OCI-LY7 (cell line): ENCODE measurements at regions not wholly inside any gene's neighbourhood (a gene's known extent, or its start where the extent isn't known, plus 50 kb on each side); places are given as distances from the start of the nearest gene placed in this dataset.

Experiments used
- EZH2phosphoT487 ChIP-seq: fragments of 200-600 bp; sonication (generic); IDR thresholded peaks from 2 replicates; pipeline ENCODE4 v1.6.1; 2018; ENCODE audit warnings: low read depth, borderline replicate concordance, mild to moderate bottlenecking, mixed run types, antibody characterized with exemption, low read length, moderate library complexity, mixed read lengths
- TF ChIP-seq, protein P1 (sequence below): fragments of 200-600 bp; sonication (generic); conservative IDR thresholded peaks from 2 replicates; pipeline ENCODE4 v1.5.1; 2014; ENCODE audit warnings: mild to moderate bottlenecking, antibody characterized with exemption, low read length, moderate library complexity, mixed read lengths

DNA sequence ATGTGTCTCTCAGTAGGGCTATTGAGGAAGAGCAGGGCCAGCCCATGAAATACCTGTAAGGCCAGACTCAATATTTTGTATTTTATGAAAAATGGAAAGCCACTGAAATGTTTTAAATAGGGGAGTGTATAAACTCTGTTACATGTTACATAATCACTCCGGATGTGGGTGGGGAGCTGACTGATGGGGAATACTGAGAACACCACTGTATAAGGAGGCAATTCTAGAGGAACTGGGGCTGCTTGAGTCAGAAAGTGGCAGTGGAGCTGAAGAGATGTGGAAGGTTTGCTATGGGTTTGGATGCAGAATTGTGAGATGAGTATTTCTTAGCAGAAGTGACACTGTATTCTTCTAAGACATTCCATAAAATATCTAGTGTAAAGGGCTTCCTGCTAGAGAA, 647.8 kb upstream of the LCORL start:
- TF ChIP-seq, protein P1, sequence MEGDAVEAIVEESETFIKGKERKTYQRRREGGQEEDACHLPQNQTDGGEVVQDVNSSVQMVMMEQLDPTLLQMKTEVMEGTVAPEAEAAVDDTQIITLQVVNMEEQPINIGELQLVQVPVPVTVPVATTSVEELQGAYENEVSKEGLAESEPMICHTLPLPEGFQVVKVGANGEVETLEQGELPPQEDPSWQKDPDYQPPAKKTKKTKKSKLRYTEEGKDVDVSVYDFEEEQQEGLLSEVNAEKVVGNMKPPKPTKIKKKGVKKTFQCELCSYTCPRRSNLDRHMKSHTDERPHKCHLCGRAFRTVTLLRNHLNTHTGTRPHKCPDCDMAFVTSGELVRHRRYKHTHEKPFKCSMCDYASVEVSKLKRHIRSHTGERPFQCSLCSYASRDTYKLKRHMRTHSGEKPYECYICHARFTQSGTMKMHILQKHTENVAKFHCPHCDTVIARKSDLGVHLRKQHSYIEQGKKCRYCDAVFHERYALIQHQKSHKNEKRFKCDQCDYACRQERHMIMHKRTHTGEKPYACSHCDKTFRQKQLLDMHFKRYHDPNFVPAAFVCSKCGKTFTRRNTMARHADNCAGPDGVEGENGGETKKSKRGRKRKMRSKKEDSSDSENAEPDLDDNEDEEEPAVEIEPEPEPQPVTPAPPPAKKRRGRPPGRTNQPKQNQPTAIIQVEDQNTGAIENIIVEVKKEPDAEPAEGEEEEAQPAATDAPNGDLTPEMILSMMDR: no peak
- TF ChIP-seq EZH2phosphoT487: no peak
